ENCODE measurements at regions not wholly inside any gene's neighbourhood (a gene's known extent, or its start where the extent isn't known, plus 50 kb on each side); places are given as distances from the start of the nearest gene placed in this dataset.

- TF ChIP-seq POLR2A (IDR thresholded peaks at IDR 0.05) (no peak), CTCF (IDR thresholded peaks at IDR 0.05) (no peak)
Measured at GRCh38 chr3:80465746-80466145, 697.9 kb upstream of the ROBO1 start.

Measured in heart left ventricle (tissue), 13 donors.